ENCODE measurements at regions not wholly inside any gene's neighbourhood (a gene's known extent, or its start where the extent isn't known, plus 50 kb on each side); places are given as distances from the start of the nearest gene placed in this dataset.

DNA sequence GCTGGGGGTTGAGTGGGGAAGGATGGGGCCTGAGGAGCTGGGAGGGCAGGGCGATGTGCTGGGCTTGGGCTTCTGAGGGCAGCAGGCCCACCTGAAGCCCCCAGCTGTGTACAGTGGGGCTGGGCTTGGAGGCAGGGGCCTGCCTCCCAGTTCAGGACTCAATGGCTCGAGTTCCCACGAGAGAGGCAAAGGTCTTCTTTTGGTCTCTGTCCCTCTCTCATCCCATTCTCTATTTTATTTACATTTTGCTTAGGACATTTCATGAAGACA is 180.6 kb downstream of the MACROH2A1 start:
- DNase-seq: no peak

DNA sequence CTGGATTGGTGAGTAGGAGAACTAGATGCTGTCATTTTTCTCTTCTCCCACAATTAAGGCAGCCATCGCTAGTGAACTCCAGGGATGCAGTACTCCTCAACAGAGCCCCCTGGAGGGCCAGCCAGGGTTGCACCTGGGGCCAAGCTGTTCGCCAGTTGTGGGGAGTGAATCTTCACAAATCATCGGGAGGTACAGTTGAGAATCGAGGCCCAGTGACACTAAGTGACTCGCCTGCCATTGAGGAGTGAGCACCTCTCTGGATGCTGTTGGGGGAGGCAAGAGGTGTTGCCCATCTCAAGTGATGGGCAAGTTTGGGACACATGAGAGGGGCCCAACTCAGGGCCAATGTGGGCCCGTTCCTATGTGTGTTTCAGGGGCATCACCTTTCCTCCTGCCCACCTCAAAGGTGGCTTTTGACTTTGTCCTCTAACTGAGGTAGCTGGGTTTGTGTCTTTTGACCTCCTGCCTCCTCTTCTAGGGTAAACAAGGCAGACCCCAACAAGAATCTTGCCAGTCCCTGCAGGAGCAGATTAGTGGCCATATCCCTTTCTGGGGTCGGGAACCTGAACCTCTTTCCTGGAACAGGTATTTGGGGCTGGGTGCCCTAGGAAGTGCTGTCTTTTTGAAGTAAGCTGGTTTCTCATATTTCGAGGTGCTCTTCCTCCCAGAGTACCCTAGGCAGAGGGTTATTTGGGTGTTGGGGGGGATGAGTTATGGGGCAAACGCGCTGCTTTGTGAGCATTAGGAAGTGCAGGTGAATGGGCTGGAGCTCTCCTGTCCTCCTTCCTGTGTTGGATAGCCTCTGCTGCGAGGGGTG is 181.2 kb downstream of the MACROH2A1 start:
- DNase-seq: no peak

DNA sequence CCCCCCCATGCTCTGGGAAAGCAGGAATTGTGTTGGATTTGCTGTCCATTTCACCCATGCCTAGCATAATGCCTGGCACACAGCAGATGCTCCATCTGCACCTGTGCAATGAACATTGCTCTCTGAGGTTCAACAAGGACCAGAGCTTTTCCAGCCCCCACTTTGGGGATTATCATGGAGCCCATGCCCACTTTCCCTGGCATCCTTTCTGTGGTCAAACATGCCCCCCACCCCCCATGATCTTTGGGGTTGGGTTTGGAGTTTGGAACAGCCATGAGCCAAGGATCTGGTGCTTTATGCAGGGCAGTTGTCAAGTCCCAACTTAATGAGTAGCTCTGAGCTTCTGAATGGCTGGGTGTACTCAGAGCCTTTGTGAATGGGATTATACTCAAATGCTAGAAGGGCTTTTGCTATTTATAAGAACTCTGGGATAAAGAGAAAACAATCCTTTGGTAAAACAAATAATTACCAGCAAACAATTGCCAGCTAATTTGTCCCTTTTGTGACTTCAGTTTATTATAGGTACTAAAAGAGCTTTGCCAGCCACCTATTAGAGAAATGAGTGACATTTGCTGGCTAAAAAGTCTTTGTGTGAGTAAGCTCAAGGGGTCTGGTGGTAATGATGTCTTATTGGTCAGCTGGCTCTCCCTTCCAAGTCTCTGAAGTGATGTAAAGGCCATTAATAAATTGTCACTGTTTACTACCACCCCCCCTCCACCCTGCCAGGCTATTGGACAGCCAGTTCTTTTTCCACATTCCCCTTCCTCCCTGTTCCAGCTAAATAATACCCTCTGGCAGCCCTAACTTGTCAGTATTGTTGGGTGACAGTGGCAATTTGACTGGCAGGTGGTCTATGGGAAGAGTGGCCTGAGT is 182.3 kb downstream of the MACROH2A1 start:
- DNase-seq: no peak

DNA sequence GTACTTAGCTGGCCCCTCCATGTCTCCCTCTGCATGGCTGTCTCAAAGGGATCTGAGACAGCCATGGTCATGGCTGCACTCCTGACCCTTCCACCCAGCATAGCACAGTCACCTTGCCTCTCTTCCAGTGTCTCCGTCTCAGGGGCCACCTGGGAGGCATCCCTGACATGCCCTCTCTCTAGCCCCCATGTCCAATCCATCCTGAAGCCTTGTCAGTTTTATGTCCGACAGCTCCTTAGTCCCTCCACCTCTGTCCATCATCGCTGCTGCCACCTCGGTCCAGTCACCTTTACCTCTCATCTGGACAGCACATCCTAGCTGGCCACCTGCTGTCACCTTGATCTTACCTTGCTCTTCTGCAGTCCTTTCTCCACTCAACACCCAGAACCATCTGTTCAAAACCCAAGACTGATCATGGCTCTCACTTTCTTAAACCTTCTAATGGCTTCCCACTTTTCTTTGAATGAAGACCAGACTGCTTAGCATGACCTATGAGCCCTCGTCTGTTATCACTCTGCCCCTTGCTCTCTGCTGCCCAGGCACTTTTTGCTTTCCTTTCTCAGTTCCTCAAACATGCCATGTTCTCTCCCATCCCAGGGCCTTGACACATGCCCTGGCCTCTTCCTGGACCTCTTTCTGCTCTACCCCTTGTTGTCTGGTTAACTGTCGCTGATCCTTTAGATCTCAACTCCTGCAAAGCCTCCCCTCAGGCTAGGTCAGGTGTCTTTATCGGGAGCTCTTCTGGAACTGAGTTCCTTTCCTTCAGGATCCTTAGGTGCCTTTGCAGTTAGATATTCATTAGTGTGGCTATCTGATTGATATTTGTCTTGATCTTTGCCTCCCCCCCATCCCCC is 181.8 kb upstream of the PITX1 start:
- no peak for DNase-seq

DNA sequence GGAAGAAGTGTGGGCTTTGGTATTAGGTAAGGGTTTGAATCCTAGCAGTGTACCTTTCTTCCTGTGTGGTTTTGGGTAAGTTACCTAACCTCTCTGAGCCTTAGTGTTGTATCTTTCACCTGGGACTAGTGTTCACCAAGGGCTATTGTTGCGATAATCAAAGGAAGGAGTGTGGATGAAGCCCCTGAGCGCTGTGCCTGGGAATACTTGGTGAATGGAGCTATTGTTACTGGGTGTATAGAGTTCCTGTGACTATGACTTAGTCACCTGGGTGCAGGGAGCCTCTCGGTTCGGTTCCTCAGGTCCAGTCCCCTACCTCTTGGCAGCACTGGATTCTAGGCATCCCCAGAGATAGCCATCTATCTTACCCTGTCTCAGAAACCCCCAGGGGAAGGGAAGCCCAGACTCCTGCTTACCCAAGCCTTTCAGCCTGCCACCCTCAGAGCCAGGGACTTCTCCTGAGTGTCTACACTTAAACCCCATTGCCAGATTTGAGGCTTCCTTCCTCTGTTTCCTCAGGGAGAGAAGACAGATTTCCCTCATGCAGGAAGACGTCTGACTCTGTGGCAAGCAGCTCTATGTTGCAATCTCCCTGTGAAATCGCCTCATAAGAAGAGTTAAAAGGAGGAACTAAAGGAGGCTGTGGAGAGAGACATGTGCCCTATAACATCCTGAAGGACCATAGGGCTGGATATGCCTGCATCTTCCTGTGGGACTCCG is 181.0 kb upstream of the PITX1 start:
- DNase-seq: no peak

DNA sequence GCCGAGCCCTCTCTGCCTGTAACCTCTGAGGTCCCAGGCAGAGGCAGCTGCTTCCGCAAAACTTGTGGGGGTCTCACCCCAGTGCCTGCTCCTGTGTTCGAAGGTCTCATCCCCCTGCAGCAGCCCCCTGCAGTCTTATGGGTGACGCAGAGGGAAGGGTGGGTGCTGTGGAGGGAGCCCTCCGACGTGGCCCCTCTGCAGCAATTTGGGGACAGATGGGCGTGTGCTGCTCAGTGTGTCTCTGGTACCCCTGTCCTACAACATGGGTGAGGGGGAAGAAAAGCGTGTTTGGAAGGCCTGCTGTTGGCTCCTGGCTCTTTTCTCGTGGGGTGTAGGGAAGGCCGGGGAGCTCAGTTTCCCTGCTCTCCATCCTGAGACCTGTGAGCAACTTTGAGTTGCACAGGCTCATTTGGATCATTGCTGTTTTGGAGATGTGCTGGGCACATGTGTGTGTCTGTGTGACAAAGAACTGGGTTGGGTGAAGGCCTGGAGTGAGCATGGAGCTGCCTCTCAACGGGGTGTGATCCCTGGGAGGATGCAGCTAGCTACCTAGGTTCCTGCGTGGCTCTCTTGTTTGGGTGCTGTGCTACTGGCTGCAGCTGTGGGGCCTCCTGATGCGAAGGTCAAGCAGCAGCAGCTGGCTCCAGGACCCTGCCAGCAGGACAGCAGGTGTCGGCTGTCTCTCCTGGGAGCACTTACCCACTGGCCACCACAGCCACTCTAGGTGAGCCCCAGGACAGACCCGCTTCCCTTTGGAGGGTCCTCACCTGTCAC is 179.6 kb upstream of the PITX1 start:
- no peak for DNase-seq

DNA sequence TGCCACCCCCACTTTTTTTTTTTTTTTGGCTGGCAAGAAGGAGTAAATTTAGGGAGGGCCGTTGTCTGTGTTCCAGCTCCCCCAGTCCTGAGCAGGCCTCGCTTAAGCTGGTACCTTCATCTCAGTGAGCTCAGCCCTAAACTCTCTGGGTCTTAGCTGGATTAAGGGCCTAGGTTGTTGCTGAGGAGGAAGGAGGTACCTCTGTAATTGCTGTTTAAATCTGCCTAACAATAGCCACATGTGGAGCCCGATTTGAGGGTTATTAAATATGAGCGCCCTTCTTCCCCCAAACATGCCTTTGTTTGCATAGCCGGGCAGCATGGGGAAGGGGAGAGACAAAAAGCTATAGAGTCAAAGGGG is 179.0 kb upstream of the PITX1 start:
- no peak for DNase-seq

DNA sequence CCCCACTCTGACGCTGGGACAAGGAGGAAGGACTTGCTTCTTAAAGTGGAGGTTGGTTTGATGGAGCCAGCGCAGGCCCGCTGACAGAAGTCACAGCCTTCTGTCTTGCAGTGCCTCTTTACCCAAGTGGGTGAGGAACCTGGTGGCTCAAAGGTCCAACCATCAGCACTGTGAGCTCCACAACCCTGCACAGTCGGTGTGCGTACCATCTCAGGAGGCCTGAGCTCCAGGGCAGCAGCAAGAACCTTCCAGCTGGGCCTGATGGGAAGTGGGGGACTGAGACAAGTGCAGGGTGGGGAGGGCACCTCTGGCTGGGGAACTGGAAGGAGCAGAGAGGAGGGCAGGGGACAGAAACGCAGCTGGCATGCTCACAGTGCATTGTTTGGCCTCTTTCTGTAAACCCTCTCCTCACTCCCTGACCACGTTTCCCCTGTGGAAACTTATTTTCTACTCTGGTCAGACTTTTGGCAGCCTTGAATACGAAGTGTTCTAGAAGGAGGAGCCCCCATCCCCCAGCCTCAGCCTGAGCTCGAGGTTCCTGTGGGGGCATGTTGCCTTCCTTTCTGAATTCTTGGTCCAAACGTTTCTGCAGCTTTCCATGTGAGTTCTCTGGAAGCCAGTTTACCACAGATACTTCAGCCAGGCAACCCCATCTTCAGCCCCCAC is 178.5 kb upstream of the PITX1 start:
- DNase-seq: no peak

DNA sequence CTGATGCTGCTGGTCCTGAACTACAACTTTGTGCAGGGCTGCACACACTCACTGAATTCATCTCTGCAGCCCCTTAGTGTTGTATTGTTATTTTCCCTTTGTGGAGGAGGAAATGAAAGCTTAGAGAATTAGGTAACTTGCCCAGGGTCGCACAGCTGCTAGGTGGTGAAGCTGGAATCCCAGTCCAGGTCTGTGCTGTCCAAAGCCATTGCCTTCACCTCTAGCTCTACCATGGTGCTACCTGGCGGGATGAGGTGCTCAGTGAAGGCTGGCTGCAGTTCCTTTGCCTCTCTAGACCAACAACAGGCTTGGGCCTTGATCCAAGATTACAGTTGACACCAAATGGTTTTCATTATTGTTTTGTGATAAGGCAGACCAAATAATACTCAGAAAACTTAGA is 177.8 kb upstream of the PITX1 start:
- no peak for DNase-seq

DNA sequence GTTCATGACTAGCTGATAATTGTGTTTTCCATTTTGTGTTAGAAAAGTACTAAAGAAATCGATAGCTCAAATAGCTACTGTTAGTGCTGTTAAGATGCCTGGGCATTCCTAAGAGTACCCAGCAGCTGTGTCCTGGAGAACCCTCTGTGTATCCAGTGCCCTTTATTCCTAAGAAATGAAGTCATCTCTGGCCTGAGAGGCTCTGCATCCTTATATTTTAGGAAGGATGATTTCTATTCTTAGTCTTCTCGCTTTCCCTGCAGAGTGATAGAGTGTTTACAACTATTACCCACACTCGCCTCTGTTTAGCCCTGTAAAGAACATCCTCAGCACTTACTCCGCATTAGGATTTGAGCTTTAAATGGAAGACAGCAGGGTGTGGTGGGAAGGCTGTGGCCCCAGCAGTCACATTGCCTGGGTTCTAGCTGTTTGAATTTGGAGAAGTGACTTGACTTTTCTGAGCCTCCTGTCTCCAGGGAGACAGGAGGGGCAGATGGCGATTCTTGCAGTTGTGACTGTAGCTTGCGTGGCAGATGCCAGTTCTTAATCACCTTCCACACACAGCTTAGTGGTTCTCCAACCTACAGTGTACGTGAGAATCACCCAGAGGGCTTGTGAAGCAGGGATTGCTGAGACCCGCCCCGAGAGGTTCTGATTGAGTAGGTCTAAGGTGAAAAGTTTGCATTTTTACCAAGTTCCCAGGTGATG is 177.2 kb upstream of the PITX1 start:
- no peak for DNase-seq

DNA sequence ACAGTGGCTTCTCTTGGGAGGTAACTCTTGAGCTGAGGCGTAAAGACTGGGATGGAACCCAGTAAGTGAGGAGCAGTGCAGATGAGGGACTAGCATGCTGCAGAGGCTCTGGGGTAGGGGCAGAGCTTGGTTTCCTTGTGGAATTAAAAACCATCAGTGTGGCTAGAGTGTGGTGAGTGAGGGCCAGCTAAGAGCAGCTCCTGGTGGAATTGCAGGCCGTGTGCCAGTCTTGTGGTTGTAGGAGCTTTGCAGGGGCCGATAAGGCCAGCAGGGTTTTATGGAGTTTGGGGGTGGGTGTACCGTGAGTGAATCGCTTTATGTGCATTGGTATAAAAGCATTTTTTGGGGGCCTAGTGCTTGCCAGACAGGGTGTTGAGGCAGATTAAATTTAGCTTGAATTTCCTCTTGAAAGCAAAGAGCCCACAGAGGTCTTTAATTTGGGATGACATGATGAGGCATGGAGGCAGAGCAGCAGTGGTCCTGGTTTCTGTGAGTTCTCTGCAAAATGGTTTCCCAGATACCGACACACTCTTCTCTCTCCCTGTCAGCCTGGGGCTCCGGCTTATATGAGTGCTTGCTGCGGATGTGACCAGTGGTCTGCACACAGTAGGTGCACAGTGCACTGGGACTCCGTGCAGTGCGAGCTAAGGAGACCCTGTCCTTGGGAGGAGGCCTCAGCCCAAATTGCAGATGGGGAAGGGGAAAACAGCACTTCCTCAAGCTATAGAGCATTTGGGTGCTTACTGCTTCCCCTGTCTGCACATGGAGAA is 176.4 kb upstream of the PITX1 start:
- DNase-seq: no peak

DNA sequence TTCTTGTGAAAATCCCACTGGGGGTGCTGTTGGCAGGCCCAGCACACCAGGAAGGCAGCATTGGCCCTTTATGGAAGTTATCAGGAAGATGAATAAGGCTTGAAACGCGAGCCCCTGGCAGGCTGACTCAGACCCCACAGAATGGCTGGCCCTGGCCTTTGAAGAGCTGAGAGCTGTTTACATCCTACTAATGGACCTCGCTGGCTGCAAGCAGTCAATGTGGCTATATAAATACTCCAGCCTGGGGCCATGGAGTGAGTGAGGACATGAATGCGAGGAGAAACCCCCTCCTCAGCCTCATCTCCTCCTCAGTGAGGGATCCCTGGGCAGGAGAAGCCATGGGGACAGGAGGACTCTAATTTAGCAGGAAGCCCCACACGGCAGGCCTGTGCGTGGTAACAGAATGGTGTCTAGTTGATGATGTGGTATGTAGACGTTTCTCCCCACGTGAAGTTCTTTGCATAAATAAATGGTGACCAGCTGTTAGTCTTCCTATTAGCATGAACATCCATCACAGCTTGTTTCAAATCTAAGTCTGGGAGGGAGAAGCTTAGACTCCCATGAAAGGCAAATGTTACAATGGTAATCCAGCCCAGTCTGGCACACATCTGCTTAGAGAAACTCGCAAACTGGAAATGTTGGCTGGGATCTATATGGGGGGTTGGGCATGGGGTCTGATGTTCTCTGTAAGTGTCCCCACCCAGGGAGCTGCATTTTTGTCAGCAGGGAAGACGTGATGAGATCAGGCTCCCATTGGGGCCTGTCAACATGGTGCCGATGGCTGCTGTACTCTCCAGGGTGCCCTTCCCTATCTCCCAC is 175.1 kb upstream of the PITX1 start:
- DNase-seq: no peak

DNA sequence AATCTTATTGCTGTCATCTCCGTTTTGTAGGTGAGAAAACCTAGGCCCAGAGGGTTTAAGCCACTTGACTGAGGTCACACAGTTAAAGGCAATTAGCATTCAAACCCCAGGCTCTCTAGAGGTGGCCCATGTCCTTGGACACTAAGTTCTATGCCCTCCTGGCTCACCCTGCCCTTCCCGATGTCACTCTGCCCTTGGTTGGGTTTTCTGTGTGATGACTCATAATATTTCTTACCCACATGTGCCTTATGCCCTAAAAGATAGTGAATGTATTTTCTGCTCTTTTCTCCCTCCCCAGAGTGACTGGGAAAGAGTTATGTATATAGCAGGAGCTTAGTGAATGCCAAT is 174.5 kb upstream of the PITX1 start:
- DNase-seq: no peak

DNA sequence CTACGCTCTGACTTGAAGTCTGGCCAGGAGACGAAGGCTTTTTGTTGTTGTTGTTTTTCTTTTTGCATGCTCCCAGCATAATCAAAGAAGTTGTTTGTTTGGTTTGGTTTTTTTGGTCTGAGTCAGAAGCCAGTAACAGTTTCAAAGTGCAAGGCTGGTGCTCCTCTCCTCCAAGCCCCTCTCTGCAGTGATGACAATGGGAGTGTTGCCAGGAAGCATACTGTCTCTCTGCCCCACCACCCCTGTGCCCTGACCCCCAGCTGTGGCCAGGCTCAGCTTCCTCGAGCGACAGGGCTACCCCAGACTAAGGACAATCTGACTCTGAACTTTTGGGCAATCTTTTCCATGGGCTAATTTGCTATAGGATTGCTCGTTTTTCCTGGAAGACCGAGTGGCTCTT is 173.8 kb upstream of the PITX1 start:
- DNase-seq: no peak

DNA sequence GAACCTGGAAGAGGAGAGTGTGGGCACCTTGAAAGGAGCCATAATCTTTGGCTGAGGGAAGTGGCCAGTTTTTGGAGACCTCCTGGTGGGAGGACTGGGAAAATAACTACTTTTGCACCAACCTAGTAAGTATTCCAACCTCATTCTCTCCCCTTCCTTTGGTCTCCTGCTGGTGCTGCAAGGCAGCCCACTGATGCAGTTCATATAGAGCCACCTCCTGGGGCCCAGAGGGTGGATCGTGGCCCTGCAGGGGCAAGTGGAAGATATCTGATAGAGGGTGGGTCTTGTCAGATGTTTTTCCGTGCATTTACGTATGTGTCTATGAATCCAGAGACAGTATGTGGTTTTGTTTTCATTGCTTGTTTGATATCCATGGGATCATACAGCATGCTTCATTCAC is 172.8 kb upstream of the PITX1 start:
- DNase-seq: no peak

DNA sequence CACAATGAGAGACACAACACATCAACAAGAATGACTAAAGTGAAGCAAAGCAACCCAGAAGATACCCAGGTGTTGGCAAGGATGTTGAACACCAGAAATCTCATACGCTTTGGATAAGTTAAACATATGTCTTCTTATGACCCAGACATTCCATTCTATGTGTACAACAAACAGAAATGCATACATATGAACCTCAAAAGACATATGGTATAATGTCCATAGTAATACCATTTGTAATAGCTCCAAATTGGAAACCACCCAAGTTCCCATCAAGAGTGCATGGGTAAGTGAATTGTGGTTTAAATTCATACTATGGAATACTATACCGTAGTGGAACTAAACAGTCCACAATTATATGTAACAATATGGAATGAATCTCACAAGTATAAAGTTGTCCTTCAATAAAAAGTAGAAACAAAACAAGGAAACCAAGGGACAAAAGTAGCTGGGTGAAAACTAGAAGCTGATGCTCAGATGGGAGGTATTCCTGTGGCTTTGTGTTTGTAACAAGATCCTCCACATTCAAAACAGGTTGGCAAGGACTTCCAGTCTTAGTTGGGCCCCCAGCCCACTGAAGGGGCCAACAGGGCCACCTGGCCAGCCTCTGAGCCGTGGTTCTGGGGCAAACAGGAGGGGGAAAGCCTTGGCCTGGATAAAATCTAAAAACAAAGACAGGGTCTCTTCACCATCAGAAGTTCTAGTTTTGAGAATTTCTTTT is 171.8 kb upstream of the PITX1 start:
- no peak for DNase-seq

DNA sequence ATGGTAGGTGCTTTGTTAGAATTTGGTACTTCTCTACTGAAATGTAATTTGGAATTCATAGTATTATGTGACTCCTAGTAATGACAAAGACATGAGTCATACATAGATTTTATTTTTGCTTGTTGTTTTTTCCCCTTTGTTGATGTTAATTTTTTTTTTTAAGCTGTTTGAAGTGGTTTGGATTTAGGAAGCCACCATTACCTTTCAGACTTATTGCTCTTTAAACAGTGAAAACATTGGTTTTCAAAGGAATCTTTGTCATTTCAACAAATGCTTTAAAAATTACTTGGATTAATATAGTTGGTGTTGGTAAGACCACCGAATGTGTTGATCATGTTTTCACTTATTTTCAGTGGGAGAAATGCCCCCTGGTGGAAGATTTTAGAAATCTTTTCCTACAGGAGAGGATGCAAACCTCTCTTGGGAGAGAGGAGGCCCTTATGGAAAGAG is 170.1 kb upstream of the PITX1 start:
- no peak for DNase-seq

DNA sequence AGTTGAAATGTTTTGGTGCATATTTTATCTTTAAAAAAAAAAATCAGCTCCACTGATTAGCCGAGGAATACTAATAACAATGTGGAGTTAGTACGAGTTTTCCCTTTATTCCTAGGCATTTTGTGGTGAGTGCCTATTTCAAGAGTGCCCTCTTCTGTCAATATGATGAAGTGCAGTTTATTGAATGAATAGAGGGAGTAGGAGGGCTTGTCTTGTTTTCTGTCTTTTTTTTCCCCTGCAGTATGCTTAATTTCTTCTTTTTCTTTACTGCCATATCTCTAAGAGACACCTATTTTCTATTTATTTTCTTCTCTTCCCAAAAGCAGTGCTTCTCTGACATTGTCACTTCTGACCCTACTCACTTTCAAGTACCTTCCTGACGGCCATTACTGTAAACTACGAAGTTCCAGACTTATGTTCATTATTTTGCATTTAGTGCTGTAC is 169.6 kb upstream of the PITX1 start:
- DNase-seq: no peak
